ENCODE measurements at regions not wholly inside any gene's neighbourhood (a gene's known extent, or its start where the extent isn't known, plus 50 kb on each side); places are given as distances from the start of the nearest gene placed in this dataset.
"Not testable (repeated sequence)": the region's sequence is repeated elsewhere in the genome, so short reads cannot be mapped to it uniquely, and the experiment has no call there.

- H3K9ac ChIP-seq (ENCODE audit: low read depth, low read length) = no peak overlapping the region
- TF ChIP-seq EZH2 (IDR thresholded peaks at IDR 0.05; ENCODE audit: borderline replicate concordance, low read depth, low read length, severe bottlenecking) (no peak), CTCF (IDR thresholded peaks at IDR 0.05; ENCODE audit: borderline replicate concordance, extremely low read depth, low read length, poor library complexity, severe bottlenecking) (no peak)
- ATAC-seq (ENCODE audit: insufficient read depth, low read depth) = no peak
- H3K27ac ChIP-seq (ENCODE audit: low read length) = no peak overlapping the region
- H2AFZ ChIP-seq (ENCODE audit: low read depth, low read length) = no peak overlapping the region
- no peaks in the 10 kb centered on the region for H3K79me2 ChIP-seq (ENCODE audit: insufficient read depth, low read length)
- H3K36me3 ChIP-seq (ENCODE audit: insufficient read depth, low read length) = no peaks in the 10 kb centered on the region
- no peaks in the 10 kb centered on the region for H3K27me3 ChIP-seq (ENCODE audit: insufficient read depth, low read length, poor library complexity)
- H4K20me1 ChIP-seq (ENCODE audit: insufficient read depth, low read length) = no peaks in the 10 kb centered on the region
- no peak for DNase-seq
- no peak overlapping the region for H3K4me3 ChIP-seq (ENCODE audit: low read depth in 1 of 2, low read length in 2 of 2)
- no peak overlapping the region for H3K4me2 ChIP-seq (ENCODE audit: insufficient read depth, low read length)
- no peaks in the 10 kb centered on the region for H3K4me1 ChIP-seq (ENCODE audit: insufficient read depth, low read length)
- no peaks in the 10 kb centered on the region for H3K9me3 ChIP-seq (ENCODE audit: insufficient read depth, low read length, severe bottlenecking)
Observed at GRCh38 chr18:1075876-1076275, 171.2 kb downstream of the ADCYAP1 start.

GRCh38 chr18:1078301-1078700, 173.6 kb downstream of the ADCYAP1 start:
- ATAC-seq (ENCODE audit: insufficient read depth, low read depth) (no peak), DNase-seq (no peak)
- no peaks in the 10 kb centered on the region for H3K4me1 ChIP-seq (ENCODE audit: insufficient read depth, low read length)
- no peak for TF ChIP-seq CTCF (IDR thresholded peaks at IDR 0.05; ENCODE audit: borderline replicate concordance, extremely low read depth, low read length, poor library complexity, severe bottlenecking)
- TF ChIP-seq EZH2 (IDR thresholded peaks at IDR 0.05; ENCODE audit: borderline replicate concordance, low read depth, low read length, severe bottlenecking) = no peak
- H3K9me3 ChIP-seq (ENCODE audit: insufficient read depth, low read length, severe bottlenecking) = no peaks in the 10 kb centered on the region
- H3K4me2 ChIP-seq (ENCODE audit: insufficient read depth, low read length) = no peak overlapping the region
- H3K36me3 ChIP-seq (ENCODE audit: insufficient read depth, low read length) = no peaks in the 10 kb centered on the region
- H3K4me3 ChIP-seq (ENCODE audit: low read depth in 1 of 2, low read length in 2 of 2) = no peak overlapping the region
- no peaks in the 10 kb centered on the region for H3K27me3 ChIP-seq (ENCODE audit: insufficient read depth, low read length, poor library complexity)
- H3K79me2 ChIP-seq (ENCODE audit: insufficient read depth, low read length) = no peaks in the 10 kb centered on the region
- H3K9ac ChIP-seq (ENCODE audit: low read depth, low read length) = no peak overlapping the region
- H3K27ac ChIP-seq (ENCODE audit: low read length) = no peak overlapping the region
- no peak overlapping the region for H2AFZ ChIP-seq (ENCODE audit: low read depth, low read length)
- H4K20me1 ChIP-seq (ENCODE audit: insufficient read depth, low read length) = no peaks in the 10 kb centered on the region

GRCh38 chr18:1083675-1084074, 179.0 kb downstream of the ADCYAP1 start:
- H3K27ac ChIP-seq (ENCODE audit: low read length); H3K9ac ChIP-seq (ENCODE audit: low read depth, low read length); H3K4me3 ChIP-seq (ENCODE audit: low read depth in 1 of 2, low read length in 2 of 2); DNase-seq; H3K79me2 ChIP-seq (ENCODE audit: insufficient read depth, low read length); H3K9me3 ChIP-seq (ENCODE audit: insufficient read depth, low read length, severe bottlenecking); H3K27me3 ChIP-seq (ENCODE audit: insufficient read depth, low read length, poor library complexity); H3K36me3 ChIP-seq (ENCODE audit: insufficient read depth, low read length); ATAC-seq (ENCODE audit: insufficient read depth, low read depth); H3K4me2 ChIP-seq (ENCODE audit: insufficient read depth, low read length); H3K4me1 ChIP-seq (ENCODE audit: insufficient read depth, low read length); H2AFZ ChIP-seq (ENCODE audit: low read depth, low read length); H4K20me1 ChIP-seq (ENCODE audit: insufficient read depth, low read length): not testable (repeated sequence)

GRCh38 chr18:1090758-1091157, 186.1 kb downstream of the ADCYAP1 start:
- Histone ChIP-seq H3K36me3 (ENCODE audit: insufficient read depth, low read length) (no peaks in the 10 kb centered on the region), H3K79me2 (ENCODE audit: insufficient read depth, low read length) (no peaks in the 10 kb centered on the region), H4K20me1 (ENCODE audit: insufficient read depth, low read length) (no peaks in the 10 kb centered on the region), H3K9ac (ENCODE audit: low read depth, low read length) (no peak overlapping the region), H3K4me3 (ENCODE audit: low read depth in 1 of 2, low read length in 2 of 2) (no peak overlapping the region), H3K4me2 (ENCODE audit: insufficient read depth, low read length) (no peak overlapping the region), H3K27ac (ENCODE audit: low read length) (no peak overlapping the region), H3K9me3 (ENCODE audit: insufficient read depth, low read length, severe bottlenecking) (no peaks in the 10 kb centered on the region), H2AFZ (ENCODE audit: low read depth, low read length) (no peak overlapping the region), H3K27me3 (ENCODE audit: insufficient read depth, low read length, poor library complexity) (no peaks in the 10 kb centered on the region), H3K4me1 (ENCODE audit: insufficient read depth, low read length) (no peaks in the 10 kb centered on the region)
- no peak for ATAC-seq (ENCODE audit: insufficient read depth, low read depth)
- DNase-seq = no peak
- TF ChIP-seq CTCF (IDR thresholded peaks at IDR 0.05; ENCODE audit: borderline replicate concordance, extremely low read depth, low read length, poor library complexity, severe bottlenecking) (no peak), EZH2 (IDR thresholded peaks at IDR 0.05; ENCODE audit: borderline replicate concordance, low read depth, low read length, severe bottlenecking) (no peak)

All from DND-41 (cell line).